ENCODE measurements at regions not wholly inside any gene's neighbourhood (a gene's known extent, or its start where the extent isn't known, plus 50 kb on each side); places are given as distances from the start of the nearest gene placed in this dataset.

GRCh38 chr6:4320860-4321259 lies 185.5 kb upstream of the ECI2 start:
- Histone ChIP-seq H3K4me3 (ENCODE audit: insufficient read depth, low read length) (no peak overlapping the region), H3K4me2 (ENCODE audit: insufficient read depth, low read length) (peak overlapping the region; percentile 38), H2AFZ (ENCODE audit: low read length) (no peak overlapping the region), H3K27me3 (ENCODE audit: insufficient read depth, low read length) (no peaks in the 10 kb centered on the region), H3K79me2 (ENCODE audit: insufficient read depth, low read length) (no peaks in the 10 kb centered on the region), H3K9me3 (ENCODE audit: low read depth, low read length) (no peaks in the 10 kb centered on the region), H4K20me1 (ENCODE audit: insufficient read depth, low read length) (no peaks in the 10 kb centered on the region), H3K36me3 (ENCODE audit: insufficient read depth, low read length) (no peaks in the 10 kb centered on the region), H3K27ac (ENCODE audit: low read depth, low read length) (peak overlapping the region; percentile 92), H3K4me1 (ENCODE audit: insufficient read depth, low read length) (peaks cover 37% of the 10 kb centered on the region)
- TF ChIP-seq CTCF (IDR thresholded peaks at IDR 0.05; ENCODE audit: extremely low read depth, low read depth, low read length): no peak
- DNase-seq (ENCODE audit: insufficient read length, low spot score, missing footprints): no peak

GRCh38 chr6:4319981-4320683 lies 184.8 kb upstream of the ECI2 start:
- Histone ChIP-seq H3K4me3 (ENCODE audit: insufficient read depth, low read length) (no peak overlapping the region), H3K4me1 (ENCODE audit: insufficient read depth, low read length) (peaks cover 37% of the 10 kb centered on the region), H3K79me2 (ENCODE audit: insufficient read depth, low read length) (no peaks in the 10 kb centered on the region), H4K20me1 (ENCODE audit: insufficient read depth, low read length) (no peaks in the 10 kb centered on the region), H3K9me3 (ENCODE audit: low read depth, low read length) (no peaks in the 10 kb centered on the region), H2AFZ (ENCODE audit: low read length) (no peak overlapping the region), H3K27ac (ENCODE audit: low read depth, low read length) (peak overlapping the region; percentile 92), H3K27me3 (ENCODE audit: insufficient read depth, low read length) (no peaks in the 10 kb centered on the region), H3K36me3 (ENCODE audit: insufficient read depth, low read length) (no peaks in the 10 kb centered on the region), H3K4me2 (ENCODE audit: insufficient read depth, low read length) (peak overlapping the region; percentile 38)
- no peak for TF ChIP-seq CTCF (IDR thresholded peaks at IDR 0.05; ENCODE audit: extremely low read depth, low read depth, low read length)
- DNase-seq (ENCODE audit: insufficient read length, low spot score, missing footprints): no peak

GRCh38 chr6:4318321-4318720 lies 182.9 kb upstream of the ECI2 start:
- Histone ChIP-seq H3K4me1 (ENCODE audit: insufficient read depth, low read length) (peaks cover 36% of the 10 kb centered on the region), H3K9me3 (ENCODE audit: low read depth, low read length) (no peaks in the 10 kb centered on the region), H2AFZ (ENCODE audit: low read length) (no peak overlapping the region), H3K79me2 (ENCODE audit: insufficient read depth, low read length) (no peaks in the 10 kb centered on the region), H3K27me3 (ENCODE audit: insufficient read depth, low read length) (no peaks in the 10 kb centered on the region), H4K20me1 (ENCODE audit: insufficient read depth, low read length) (no peaks in the 10 kb centered on the region), H3K4me3 (ENCODE audit: insufficient read depth, low read length) (no peak overlapping the region), H3K36me3 (ENCODE audit: insufficient read depth, low read length) (no peaks in the 10 kb centered on the region), H3K4me2 (ENCODE audit: insufficient read depth, low read length) (no peak overlapping the region), H3K27ac (ENCODE audit: low read depth, low read length) (no peak overlapping the region)
- no peak for TF ChIP-seq CTCF (IDR thresholded peaks at IDR 0.05; ENCODE audit: extremely low read depth, low read depth, low read length)
- no peak for DNase-seq (ENCODE audit: insufficient read length, low spot score, missing footprints)

GRCh38 chr6:4316867-4317400 lies 181.6 kb upstream of the ECI2 start:
- peak overlapping the region; percentile 43 for H3K4me3 ChIP-seq (ENCODE audit: insufficient read depth, low read length)
- no peaks in the 10 kb centered on the region for H3K79me2 ChIP-seq (ENCODE audit: insufficient read depth, low read length)
- peaks cover 38% of the 10 kb centered on the region for H3K4me1 ChIP-seq (ENCODE audit: insufficient read depth, low read length)
- H3K9me3 ChIP-seq (ENCODE audit: low read depth, low read length): no peaks in the 10 kb centered on the region
- no peaks in the 10 kb centered on the region for H4K20me1 ChIP-seq (ENCODE audit: insufficient read depth, low read length)
- H3K4me2 ChIP-seq (ENCODE audit: insufficient read depth, low read length): peak overlapping the region; percentile 31
- no peaks in the 10 kb centered on the region for H3K27me3 ChIP-seq (ENCODE audit: insufficient read depth, low read length)
- peak overlapping the region; percentile 97 for H2AFZ ChIP-seq (ENCODE audit: low read length)
- no peak for TF ChIP-seq CTCF (IDR thresholded peaks at IDR 0.05; ENCODE audit: extremely low read depth, low read depth, low read length)
- H3K27ac ChIP-seq (ENCODE audit: low read depth, low read length): peak overlapping the region; percentile 66
- no peaks in the 10 kb centered on the region for H3K36me3 ChIP-seq (ENCODE audit: insufficient read depth, low read length)
- DNase-seq (ENCODE audit: insufficient read length, low spot score, missing footprints): no peak
